ENCODE measurements at regions not wholly inside any gene's neighbourhood (a gene's known extent, or its start where the extent isn't known, plus 50 kb on each side); places are given as distances from the start of the nearest gene placed in this dataset.

DNA sequence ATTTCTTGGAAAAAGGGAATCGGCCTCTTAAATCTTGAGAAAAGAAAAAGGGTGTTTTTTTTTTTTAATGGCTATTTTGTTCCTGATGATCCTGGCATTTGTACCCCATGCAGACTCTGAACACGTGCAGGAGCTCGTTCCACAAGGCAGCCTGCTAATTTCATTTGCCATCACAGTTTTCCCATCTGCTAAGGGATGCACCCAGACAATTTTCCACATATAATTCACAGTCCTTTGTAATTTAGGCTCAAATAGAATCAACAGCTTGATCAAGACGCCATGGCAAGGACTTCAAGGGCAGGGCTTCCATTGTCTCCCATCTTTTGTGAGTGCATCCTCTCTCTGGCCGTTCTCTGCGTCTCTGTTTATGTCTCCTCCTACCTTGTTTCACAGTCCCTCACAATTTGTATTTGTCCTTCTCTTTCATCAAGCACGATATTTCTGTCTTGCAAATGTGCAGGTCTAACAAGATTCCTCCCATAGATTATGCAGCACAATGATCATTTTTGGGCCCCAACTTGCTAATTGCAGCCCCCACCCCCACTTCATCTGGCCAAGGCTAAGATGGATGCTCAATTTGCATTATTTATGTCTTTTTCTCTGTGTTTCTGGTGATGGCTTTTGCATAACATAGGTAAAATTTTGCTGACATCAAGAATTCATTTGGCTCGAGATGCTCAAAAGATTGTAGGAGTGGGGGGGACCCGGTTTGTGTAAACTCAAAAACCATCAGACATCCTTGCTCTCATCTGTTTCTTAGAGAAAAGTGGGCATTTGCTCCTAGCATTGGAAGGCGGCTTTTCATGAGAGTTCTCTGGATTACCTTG lies 356.0 kb upstream of the NPVF start:
- DNase-seq (ENCODE audit: extremely low spot score, unreplicated experiment) = no peak
- Mint-ChIP-seq H3K4me3 (ENCODE audit: unreplicated experiment) (no peak overlapping the region), H3K4me1 (ENCODE audit: unreplicated experiment) (peaks cover 4% of the 10 kb centered on the region), H3K27ac (ENCODE audit: unreplicated experiment) (no peak overlapping the region), H3K27me3 (ENCODE audit: unreplicated experiment) (no peaks in the 10 kb centered on the region), H3K36me3 (ENCODE audit: unreplicated experiment) (peaks cover 2% of the 10 kb centered on the region), H3K9me3 (ENCODE audit: unreplicated experiment) (no peaks in the 10 kb centered on the region)
- TF ChIP-seq, protein P1, sequence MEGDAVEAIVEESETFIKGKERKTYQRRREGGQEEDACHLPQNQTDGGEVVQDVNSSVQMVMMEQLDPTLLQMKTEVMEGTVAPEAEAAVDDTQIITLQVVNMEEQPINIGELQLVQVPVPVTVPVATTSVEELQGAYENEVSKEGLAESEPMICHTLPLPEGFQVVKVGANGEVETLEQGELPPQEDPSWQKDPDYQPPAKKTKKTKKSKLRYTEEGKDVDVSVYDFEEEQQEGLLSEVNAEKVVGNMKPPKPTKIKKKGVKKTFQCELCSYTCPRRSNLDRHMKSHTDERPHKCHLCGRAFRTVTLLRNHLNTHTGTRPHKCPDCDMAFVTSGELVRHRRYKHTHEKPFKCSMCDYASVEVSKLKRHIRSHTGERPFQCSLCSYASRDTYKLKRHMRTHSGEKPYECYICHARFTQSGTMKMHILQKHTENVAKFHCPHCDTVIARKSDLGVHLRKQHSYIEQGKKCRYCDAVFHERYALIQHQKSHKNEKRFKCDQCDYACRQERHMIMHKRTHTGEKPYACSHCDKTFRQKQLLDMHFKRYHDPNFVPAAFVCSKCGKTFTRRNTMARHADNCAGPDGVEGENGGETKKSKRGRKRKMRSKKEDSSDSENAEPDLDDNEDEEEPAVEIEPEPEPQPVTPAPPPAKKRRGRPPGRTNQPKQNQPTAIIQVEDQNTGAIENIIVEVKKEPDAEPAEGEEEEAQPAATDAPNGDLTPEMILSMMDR (IDR thresholded peaks at IDR 0.05) = no peak

GRCh38 chr7:25586513-25586912 lies 358.2 kb upstream of the NPVF start:
- Mint-ChIP-seq H3K36me3 (ENCODE audit: unreplicated experiment) (peaks cover 2% of the 10 kb centered on the region), H3K4me1 (ENCODE audit: unreplicated experiment) (peaks cover under 1% of the 10 kb centered on the region), H3K4me3 (ENCODE audit: unreplicated experiment) (no peak overlapping the region), H3K9me3 (ENCODE audit: unreplicated experiment) (no peaks in the 10 kb centered on the region), H3K27ac (ENCODE audit: unreplicated experiment) (no peak overlapping the region), H3K27me3 (ENCODE audit: unreplicated experiment) (no peaks in the 10 kb centered on the region)
- TF ChIP-seq, protein P1 (IDR thresholded peaks at IDR 0.05) = no peak
- DNase-seq (ENCODE audit: extremely low spot score, unreplicated experiment) = no peak

GRCh38 chr7:25594122-25594521 lies 365.8 kb upstream of the NPVF start:
- no peaks in the 10 kb centered on the region for H3K27me3 Mint-ChIP-seq (ENCODE audit: unreplicated experiment)
- no peak for DNase-seq (ENCODE audit: extremely low spot score, unreplicated experiment)
- H3K9me3 Mint-ChIP-seq (ENCODE audit: unreplicated experiment) = peaks cover 7% of the 10 kb centered on the region
- peaks cover 27% of the 10 kb centered on the region for H3K4me1 Mint-ChIP-seq (ENCODE audit: unreplicated experiment)
- TF ChIP-seq, protein P1 (IDR thresholded peaks at IDR 0.05) = no peak
- H3K27ac Mint-ChIP-seq (ENCODE audit: unreplicated experiment) = no peak overlapping the region
- peaks cover 4% of the 10 kb centered on the region for H3K36me3 Mint-ChIP-seq (ENCODE audit: unreplicated experiment)
- no peak overlapping the region for H3K4me3 Mint-ChIP-seq (ENCODE audit: unreplicated experiment)

DNA sequence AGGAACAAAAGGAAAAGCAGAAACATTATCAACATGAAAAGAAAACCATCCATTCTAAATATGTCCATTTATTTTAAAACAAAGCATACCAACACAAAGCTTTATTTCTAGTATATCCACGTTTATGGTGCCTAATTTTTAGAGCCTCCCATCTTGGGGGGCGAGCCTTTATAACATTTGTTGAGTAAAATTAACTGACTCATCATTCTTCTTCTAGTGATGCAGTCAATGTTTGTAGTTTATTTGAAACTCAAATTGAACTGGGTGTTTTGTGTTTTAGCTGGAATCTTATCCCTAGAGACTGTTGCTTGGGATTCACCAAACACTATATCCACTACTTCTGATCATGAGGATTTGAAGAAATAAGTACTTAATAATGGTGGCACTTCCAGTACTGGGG lies 366.4 kb upstream of the NPVF start:
- peaks cover 4% of the 10 kb centered on the region for H3K36me3 Mint-ChIP-seq (ENCODE audit: unreplicated experiment)
- DNase-seq (ENCODE audit: extremely low spot score, unreplicated experiment) = no peak
- peaks cover 7% of the 10 kb centered on the region for H3K9me3 Mint-ChIP-seq (ENCODE audit: unreplicated experiment)
- H3K27me3 Mint-ChIP-seq (ENCODE audit: unreplicated experiment) = no peaks in the 10 kb centered on the region
- H3K4me1 Mint-ChIP-seq (ENCODE audit: unreplicated experiment) = peaks cover 27% of the 10 kb centered on the region
- no peak overlapping the region for H3K4me3 Mint-ChIP-seq (ENCODE audit: unreplicated experiment)
- H3K27ac Mint-ChIP-seq (ENCODE audit: unreplicated experiment) = no peak overlapping the region
- TF ChIP-seq, protein P1 (IDR thresholded peaks at IDR 0.05) = no peak

DNA sequence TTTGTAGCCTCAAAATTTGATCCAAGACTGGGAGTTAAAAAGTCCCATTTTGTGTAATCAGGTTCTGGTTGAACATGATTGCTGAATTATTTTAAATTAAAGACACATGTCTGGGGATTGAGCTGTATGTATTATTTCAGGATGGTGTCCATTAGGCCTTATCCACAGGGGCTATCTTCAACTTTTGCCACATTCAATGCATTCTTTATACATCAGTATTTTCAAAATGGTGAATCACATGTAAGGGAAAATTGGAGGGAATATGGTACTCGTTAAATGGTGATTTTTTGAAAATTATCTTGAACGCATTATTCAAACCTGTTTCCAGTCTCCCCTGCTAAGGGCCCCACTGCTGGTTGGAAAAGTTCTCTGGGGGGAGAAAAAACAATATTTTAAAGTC lies 367.7 kb upstream of the NPVF start:
- H3K4me1 Mint-ChIP-seq (ENCODE audit: unreplicated experiment) = peaks cover 33% of the 10 kb centered on the region
- H3K27me3 Mint-ChIP-seq (ENCODE audit: unreplicated experiment) = no peaks in the 10 kb centered on the region
- H3K4me3 Mint-ChIP-seq (ENCODE audit: unreplicated experiment) = no peak overlapping the region
- no peak for DNase-seq (ENCODE audit: extremely low spot score, unreplicated experiment)
- peaks cover 4% of the 10 kb centered on the region for H3K36me3 Mint-ChIP-seq (ENCODE audit: unreplicated experiment)
- H3K27ac Mint-ChIP-seq (ENCODE audit: unreplicated experiment) = no peak overlapping the region
- TF ChIP-seq, protein P1 (IDR thresholded peaks at IDR 0.05) = no peak
- peaks cover 7% of the 10 kb centered on the region for H3K9me3 Mint-ChIP-seq (ENCODE audit: unreplicated experiment)
